Kidney epithelial cell (primary cell): ENCODE measurements at regions not wholly inside any gene's neighbourhood (a gene's known extent, or its start where the extent isn't known, plus 50 kb on each side); places are given as distances from the start of the nearest gene placed in this dataset.

Experiments
- DNase-seq: peaks from one replicate; pipeline ENCODE4 v3.0.0-alpha.2; 2010; ENCODE audit warnings: low read depth
- H3K27me3 ChIP-seq: 2 replicates; pipeline ENCODE4 v1.6.0; 2011; ENCODE audit warnings: low read length; ENCODE audit not compliant: control insufficient read depth, insufficient read depth
- H3K36me3 ChIP-seq: 2 replicates; pipeline ENCODE4 v1.5.1; 2011; ENCODE audit warnings: low read length; ENCODE audit not compliant: control insufficient read depth, insufficient read depth
- H3K4me3 ChIP-seq: 2 replicates; pipeline ENCODE4 v1.5.1; 2011; ENCODE audit warnings: low read depth, mild to moderate bottlenecking, control low read depth, low read length
- CTCF ChIP-seq: IDR thresholded peaks from 2 replicates; pipeline ENCODE4 v1.5.1; 2011; ENCODE audit warnings: mild to moderate bottlenecking, moderate library complexity, low read length, control low read depth, inconsistent platforms; ENCODE audit not compliant: insufficient read depth, poor library complexity, severe bottlenecking

- H3K27me3 ChIP-seq: no peaks in the 10 kb centered on the region
- DNase-seq: no peak
- no peaks in the 10 kb centered on the region for H3K36me3 ChIP-seq
- no peak overlapping the region for H3K4me3 ChIP-seq
- TF ChIP-seq CTCF: no peak
Measured at GRCh38 chr11:38971141-38971540, 2373.1 kb upstream of the RAG2 start.

- no peaks in the 10 kb centered on the region for H3K27me3 ChIP-seq
- no peak for DNase-seq
- H3K4me3 ChIP-seq: no peak overlapping the region
- H3K36me3 ChIP-seq: no peaks in the 10 kb centered on the region
- no peak for TF ChIP-seq CTCF
Measured at GRCh38 chr11:38968951-38969350, 2370.9 kb upstream of the RAG2 start.

- TF ChIP-seq CTCF: no peak
- no peaks in the 10 kb centered on the region for H3K36me3 ChIP-seq
- no peak overlapping the region for H3K4me3 ChIP-seq
- no peak for DNase-seq
- H3K27me3 ChIP-seq: no peaks in the 10 kb centered on the region
Measured at GRCh38 chr11:38952698-38953097, 2354.7 kb upstream of the RAG2 start.

- H3K36me3 ChIP-seq: no peaks in the 10 kb centered on the region
- TF ChIP-seq CTCF: no peak
- no peak overlapping the region for H3K4me3 ChIP-seq
- no peak for DNase-seq
- H3K27me3 ChIP-seq: no peaks in the 10 kb centered on the region
Measured at GRCh38 chr11:38950867-38951266, 2352.8 kb upstream of the RAG2 start.

- H3K4me3 ChIP-seq: no peak overlapping the region
- no peak for DNase-seq
- no peaks in the 10 kb centered on the region for H3K36me3 ChIP-seq
- H3K27me3 ChIP-seq: no peaks in the 10 kb centered on the region
- TF ChIP-seq CTCF: no peak
Measured at GRCh38 chr11:38948392-38948791, 2350.4 kb upstream of the RAG2 start.

- DNase-seq: no peak
- Histone ChIP-seq H3K4me3 (no peak overlapping the region), H3K36me3 (no peaks in the 10 kb centered on the region), H3K27me3 (no peaks in the 10 kb centered on the region)
- TF ChIP-seq CTCF: no peak
Measured at GRCh38 chr11:38937709-38938108, 2339.7 kb upstream of the RAG2 start.
